Coronary artery (tissue), 2 donors: ENCODE measurements at regions not wholly inside any gene's neighbourhood (a gene's known extent, or its start where the extent isn't known, plus 50 kb on each side); places are given as distances from the start of the nearest gene placed in this dataset.

Experiments
- DNase-seq: peaks from one replicate; pipeline ENCODE4 v3.0.0-alpha.2; 2017; ENCODE audit warnings: low spot score
- H3K27ac ChIP-seq, 2 donors: fragments of 200-600 bp; sonication (generic); one replicate each; pipeline ENCODE4 v1.5.1; 2016 to 2019
- H3K4me3 ChIP-seq: fragments of 200-600 bp; sonication (generic); 2 replicates; pipeline ENCODE4 v1.5.1; 2016; ENCODE audit warnings: mild to moderate bottlenecking, moderate library complexity
- CTCF ChIP-seq: fragments of 200-600 bp; sonication (generic); IDR thresholded peaks from one replicate; pipeline ENCODE4 v1.5.1; 2019; ENCODE audit warnings: antibody characterized with exemption

- Histone ChIP-seq H3K27ac (no peak overlapping the region), H3K4me3 (no peak overlapping the region)
- no peak for DNase-seq
- no peak for TF ChIP-seq CTCF
Observed at GRCh38 chr3:73915886-73916285, 291.1 kb upstream of the PDZRN3 start.

- Histone ChIP-seq H3K27ac (no peak overlapping the region), H3K4me3 (no peak overlapping the region)
- TF ChIP-seq CTCF: no peak
- no peak for DNase-seq
Observed at GRCh38 chr3:73908218-73908617, 283.5 kb upstream of the PDZRN3 start.

- no peak for DNase-seq
- no peak overlapping the region for H3K27ac ChIP-seq
- no peak for TF ChIP-seq CTCF
- H3K4me3 ChIP-seq: no peak overlapping the region
Observed at GRCh38 chr3:73901686-73902085, 276.9 kb upstream of the PDZRN3 start.

GRCh38 chr3:73894474-73895213 lies 269.9 kb upstream of the PDZRN3 start:
- TF ChIP-seq CTCF: no peak
- no peak for DNase-seq
- no peak overlapping the region for H3K27ac ChIP-seq
- H3K4me3 ChIP-seq: no peak overlapping the region

GRCh38 chr3:73893089-73893488 lies 268.3 kb upstream of the PDZRN3 start:
- no peak for TF ChIP-seq CTCF
- no peak overlapping the region for H3K4me3 ChIP-seq
- no peak overlapping the region for H3K27ac ChIP-seq
- DNase-seq: no peak

- no peak for DNase-seq
Observed at GRCh38 chr3:73885862-73886261, 261.1 kb upstream of the PDZRN3 start.

More at GRCh38 chr3:73885862-73886261, 261.1 kb upstream of the PDZRN3 start:
- TF ChIP-seq CTCF: no peak
- Histone ChIP-seq H3K4me3 (no peak overlapping the region), H3K27ac (no peak overlapping the region)
